ENCODE measurements at regions not wholly inside any gene's neighbourhood (a gene's known extent, or its start where the extent isn't known, plus 50 kb on each side); places are given as distances from the start of the nearest gene placed in this dataset.

- DNase-seq: no peak
Observed at GRCh38 chr16:82497139-82497538, 129.6 kb upstream of the CDH13 start.

GRCh38 chr16:82488460-82488859, 138.3 kb upstream of the CDH13 start:
- no peak for DNase-seq

- DNase-seq: no peak
Observed at GRCh38 chr16:82481455-82481854, 145.3 kb upstream of the CDH13 start.

- DNase-seq: no peak
Observed at GRCh38 chr16:82476786-82477185, 150.0 kb upstream of the CDH13 start.

GRCh38 chr16:82470620-82471152, 156.1 kb upstream of the CDH13 start:
- peak; percentile 37 for DNase-seq

GRCh38 chr16:82470016-82470415, 156.8 kb upstream of the CDH13 start:
- DNase-seq: no peak

- DNase-seq: no peak
Observed at GRCh38 chr16:82464187-82464586, 162.6 kb upstream of the CDH13 start.

GRCh38 chr16:82460766-82461165, 166.0 kb upstream of the CDH13 start:
- no peak for DNase-seq

- DNase-seq: no peak
Observed at GRCh38 chr16:82459580-82460256, 167.1 kb upstream of the CDH13 start.

- peak; percentile 24 for DNase-seq
Observed at GRCh38 chr16:82456683-82457082, 170.1 kb upstream of the CDH13 start.

- DNase-seq: no peak
Observed at GRCh38 chr16:82454566-82454965, 172.2 kb upstream of the CDH13 start.

- no peak for DNase-seq
Observed at GRCh38 chr16:82454152-82454551, 172.6 kb upstream of the CDH13 start.

GRCh38 chr16:82452004-82452756, 174.6 kb upstream of the CDH13 start:
- DNase-seq: no peak

GRCh38 chr16:82451449-82451848, 175.3 kb upstream of the CDH13 start:
- no peak for DNase-seq

GRCh38 chr16:82440336-82440735, 186.4 kb upstream of the CDH13 start:
- no peak for DNase-seq

GRCh38 chr16:82439678-82440293, 187.0 kb upstream of the CDH13 start:
- DNase-seq: no peak

- no peak for DNase-seq
Observed at GRCh38 chr16:82433042-82433441, 193.7 kb upstream of the CDH13 start.

- DNase-seq: peak; percentile 23
Observed at GRCh38 chr16:82432261-82432660, 194.5 kb upstream of the CDH13 start.

- no peak for DNase-seq
Observed at GRCh38 chr16:82425661-82426060, 201.1 kb upstream of the CDH13 start.

GRCh38 chr16:82421851-82422250, 204.9 kb upstream of the CDH13 start:
- DNase-seq: no peak

GRCh38 chr16:82419332-82419731, 207.4 kb upstream of the CDH13 start:
- no peak for DNase-seq

- DNase-seq: no peak
Observed at GRCh38 chr16:82414476-82414875, 212.3 kb upstream of the CDH13 start.

GRCh38 chr16:82412770-82413169, 214.0 kb upstream of the CDH13 start:
- no peak for DNase-seq

- no peak for DNase-seq
Observed at GRCh38 chr16:82405736-82406135, 221.0 kb upstream of the CDH13 start.
